Esophagus muscularis mucosa (tissue), 4 donors: ENCODE measurements at regions not wholly inside any gene's neighbourhood (a gene's known extent, or its start where the extent isn't known, plus 50 kb on each side); places are given as distances from the start of the nearest gene placed in this dataset.

Experiments used
- EP300 ChIP-seq: sonication (generic); formaldehyde crosslinking; IDR thresholded peaks from one replicate; pipeline ENCODE4 v1.6.1; 2017; ENCODE audit warnings: antibody characterized with exemption
- POLR2A ChIP-seq: fragments of 450-650 bp; IDR thresholded peaks from one replicate; pipeline ENCODE4 v1.6.1; 2017; ENCODE audit warnings: antibody characterized with exemption, moderate library complexity, mild to moderate bottlenecking, low read depth
- POLR2AphosphoS5 ChIP-seq, 2 donors: sonication (generic); formaldehyde crosslinking; IDR thresholded peaks; one replicate each; pipeline ENCODE4 v1.6.1; 2017; ENCODE audit warnings: antibody characterized with exemption in 2 of 2
- TF ChIP-seq, protein P1 (sequence below), 3 experiments: fragments of 200-600 bp in 2 of 3; fragments of 450-650 bp in 1 of 3; sonication (generic) in 2 of 3; IDR thresholded peaks; one replicate each; pipeline ENCODE4 v1.5.1; 2017 to 2019; ENCODE audit warnings: antibody characterized with exemption in 3 of 3, mild to moderate bottlenecking in 2 of 3, moderate library complexity in 1 of 3

GRCh38 chr18:28715206-28715605 is 538.3 kb upstream of the CDH2 start:
- TF ChIP-seq, protein P1, sequence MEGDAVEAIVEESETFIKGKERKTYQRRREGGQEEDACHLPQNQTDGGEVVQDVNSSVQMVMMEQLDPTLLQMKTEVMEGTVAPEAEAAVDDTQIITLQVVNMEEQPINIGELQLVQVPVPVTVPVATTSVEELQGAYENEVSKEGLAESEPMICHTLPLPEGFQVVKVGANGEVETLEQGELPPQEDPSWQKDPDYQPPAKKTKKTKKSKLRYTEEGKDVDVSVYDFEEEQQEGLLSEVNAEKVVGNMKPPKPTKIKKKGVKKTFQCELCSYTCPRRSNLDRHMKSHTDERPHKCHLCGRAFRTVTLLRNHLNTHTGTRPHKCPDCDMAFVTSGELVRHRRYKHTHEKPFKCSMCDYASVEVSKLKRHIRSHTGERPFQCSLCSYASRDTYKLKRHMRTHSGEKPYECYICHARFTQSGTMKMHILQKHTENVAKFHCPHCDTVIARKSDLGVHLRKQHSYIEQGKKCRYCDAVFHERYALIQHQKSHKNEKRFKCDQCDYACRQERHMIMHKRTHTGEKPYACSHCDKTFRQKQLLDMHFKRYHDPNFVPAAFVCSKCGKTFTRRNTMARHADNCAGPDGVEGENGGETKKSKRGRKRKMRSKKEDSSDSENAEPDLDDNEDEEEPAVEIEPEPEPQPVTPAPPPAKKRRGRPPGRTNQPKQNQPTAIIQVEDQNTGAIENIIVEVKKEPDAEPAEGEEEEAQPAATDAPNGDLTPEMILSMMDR (IDR thresholded peaks at IDR 0.05): no peak
- TF ChIP-seq POLR2A: no peak
- no peak for TF ChIP-seq EP300
- TF ChIP-seq POLR2AphosphoS5 (IDR thresholded peaks at IDR 0.05): no peak
